Ishikawa (cell line): ENCODE measurements at regions not wholly inside any gene's neighbourhood (a gene's known extent, or its start where the extent isn't known, plus 50 kb on each side); places are given as distances from the start of the nearest gene placed in this dataset.

Experiments used
- CEBPB ChIP-seq: IDR thresholded peaks from 2 replicates; pipeline ENCODE4 v1.6.1; 2012
- EGR1 ChIP-seq: IDR thresholded peaks from 2 replicates; pipeline ENCODE4 v1.6.1; 2012
- TAF1 ChIP-seq: IDR thresholded peaks from 2 replicates; pipeline ENCODE4 v1.6.1; 2012; ENCODE audit warnings: low read depth, mild to moderate bottlenecking
- YY1 ChIP-seq: IDR thresholded peaks from 2 replicates; pipeline ENCODE4 v1.6.1; 2012; ENCODE audit warnings: low read depth

DNA sequence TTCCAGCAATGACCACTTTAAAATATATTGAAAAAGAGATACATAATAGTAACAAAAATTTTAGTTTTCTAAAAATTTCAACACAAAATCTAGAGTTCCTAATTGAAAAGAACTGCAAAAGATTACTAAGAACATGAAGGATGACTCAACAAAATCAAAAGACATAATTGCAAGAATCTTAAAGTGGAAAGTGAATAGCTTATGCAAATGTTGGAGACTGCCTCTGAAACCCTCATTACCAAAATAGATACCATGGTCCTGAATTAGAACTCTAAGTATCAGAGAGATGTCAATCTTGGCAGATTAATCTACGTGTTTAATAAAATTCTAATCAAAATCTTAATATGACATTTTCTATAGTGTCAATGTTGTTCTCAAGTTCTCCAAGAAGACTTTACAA lies 60.7 kb upstream of the SGO1 start:
- no peak for TF ChIP-seq CEBPB
- TF ChIP-seq TAF1 = no peak
- TF ChIP-seq EGR1 = no peak
- TF ChIP-seq YY1 = no peak
